CD14-positive monocyte (primary cell): ENCODE measurements at regions not wholly inside any gene's neighbourhood (a gene's known extent, or its start where the extent isn't known, plus 50 kb on each side); places are given as distances from the start of the nearest gene placed in this dataset.
"Not testable (repeated sequence)": the region's sequence is repeated elsewhere in the genome, so short reads cannot be mapped to it uniquely, and the experiment has no call there.

ENCODE experiments used
- DNase-seq, 3 donors: peaks; one replicate each; pipeline ENCODE4 v3.0.0-alpha.2; 2011 to 2022
- H2AFZ ChIP-seq: 2 replicates; pipeline ENCODE4 v1.6.0; 2012; ENCODE audit warnings: mild to moderate bottlenecking, low read depth, low read length, inconsistent platforms; ENCODE audit not compliant: insufficient read depth, poor library complexity, severe bottlenecking
- H3K27ac ChIP-seq, 2 donors: 1 replicate in 1 of 2; 2 replicates in 1 of 2; pipeline ENCODE4 v1.5.1; 2012 to 2013; ENCODE audit warnings: low read length in 2 of 2, control low read depth in 1 of 2, inconsistent platforms in 1 of 2, low read depth in 1 of 2, mild to moderate bottlenecking in 1 of 2
- H3K27me3 ChIP-seq, 2 donors: one replicate each; pipeline versions ENCODE4 v1.6.0 to v1.6.1; 2011 to 2013; ENCODE audit warnings: low read length in 2 of 2; ENCODE audit not compliant: control insufficient read depth in 2 of 2, insufficient read depth in 2 of 2
- H3K36me3 ChIP-seq, 2 donors: replicated peaks in 1 of 2; 1 replicate in 1 of 2; 2 replicates in 1 of 2; pipeline versions ENCODE4 v1.5.1 to v1.6.1; 2012 to 2013; ENCODE audit warnings: low read length in 2 of 2, control low read depth in 1 of 2, inconsistent platforms in 1 of 2, mild to moderate bottlenecking in 1 of 2; ENCODE audit not compliant: insufficient read depth in 2 of 2, control insufficient read depth in 1 of 2
- H3K4me1 ChIP-seq, 2 donors: 1 replicate in 1 of 2; 2 replicates in 1 of 2; pipeline versions ENCODE4 v1.5.1 to v1.6.1; 2012 to 2013; ENCODE audit warnings: low read length in 2 of 2, control low read depth in 1 of 2, inconsistent platforms in 1 of 2, mild to moderate bottlenecking in 1 of 2, moderate library complexity in 1 of 2; ENCODE audit not compliant: insufficient read depth in 2 of 2, control insufficient read depth in 1 of 2
- H3K4me2 ChIP-seq: replicated peaks from 2 replicates; pipeline ENCODE3; 2012; ENCODE audit warnings: low read length, moderate library complexity, mild to moderate bottlenecking; ENCODE audit not compliant: poor library complexity, severe bottlenecking; ENCODE audit errors: extremely low read depth
- H3K4me3 ChIP-seq, 3 experiments: fragments of 200-600 bp in 1 of 3; sonication (generic) in 1 of 3; replicated peaks in 1 of 3; 1 replicate in 2 of 3; 2 replicates in 1 of 3; pipeline ENCODE4 v1.5.1; 2011 to 2013; ENCODE audit warnings: low read length in 3 of 3, mild to moderate bottlenecking in 3 of 3, control low read depth in 2 of 3, low read depth in 2 of 3, inconsistent platforms in 1 of 3, moderate library complexity in 1 of 3
- H3K79me2 ChIP-seq: 2 replicates; pipeline ENCODE4 v1.6.0; 2012; ENCODE audit warnings: mild to moderate bottlenecking, control low read depth, inconsistent platforms, low read length, moderate library complexity; ENCODE audit not compliant: insufficient read depth
- H3K9ac ChIP-seq: 2 replicates; pipeline ENCODE4 v1.6.0; 2017; ENCODE audit warnings: low read length, mild to moderate bottlenecking; ENCODE audit not compliant: insufficient read depth, poor library complexity, severe bottlenecking
- H3K9me3 ChIP-seq, 2 donors: replicated peaks in 1 of 2; 1 replicate in 1 of 2; 2 replicates in 1 of 2; pipeline versions ENCODE4 v1.5.1 to v1.6.1; 2012 to 2013; ENCODE audit warnings: low read length in 2 of 2, control low read depth in 1 of 2; ENCODE audit not compliant: control insufficient read depth in 1 of 2, insufficient read depth in 1 of 2
- H4K20me1 ChIP-seq: 2 replicates; pipeline ENCODE4 v1.6.0; 2012; ENCODE audit warnings: mild to moderate bottlenecking, low read length, control low read depth, moderate library complexity; ENCODE audit not compliant: insufficient read depth
- H3K27ac Mint-ChIP-seq, 7 donors: one replicate each; pipeline ENCODE4 v1.8.0; 2020; ENCODE audit warnings: mild to moderate bottlenecking in 7 of 7, mixed read lengths in 7 of 7, moderate library complexity in 6 of 7, inconsistent platforms in 2 of 7
- H3K27me3 Mint-ChIP-seq, 3 donors: one replicate each; pipeline ENCODE4 v1.8.0; 2021 to 2022; ENCODE audit warnings: low read depth in 3 of 3, mild to moderate bottlenecking in 3 of 3, mixed read lengths in 3 of 3, moderate library complexity in 3 of 3, inconsistent platforms in 1 of 3
- H3K36me3 Mint-ChIP-seq, 2 donors: one replicate each; pipeline ENCODE4 v1.8.0; 2020; ENCODE audit warnings: mixed read lengths in 2 of 2, inconsistent platforms in 1 of 2, mild to moderate bottlenecking in 1 of 2
- H3K4me1 Mint-ChIP-seq: one replicate; pipeline ENCODE4 v1.8.0; 2020; ENCODE audit warnings: mild to moderate bottlenecking, mixed read lengths
- H3K4me3 Mint-ChIP-seq, 2 donors: one replicate each; pipeline ENCODE4 v1.8.0; 2020; ENCODE audit warnings: mild to moderate bottlenecking in 2 of 2, mixed read lengths in 2 of 2, moderate library complexity in 1 of 2
- H3K9me3 Mint-ChIP-seq, 7 donors: one replicate each; pipeline ENCODE4 v1.8.0; 2020 to 2022; ENCODE audit warnings: mixed read lengths in 7 of 7, mild to moderate bottlenecking in 6 of 7, moderate library complexity in 6 of 7, inconsistent platforms in 2 of 7
- CTCF ChIP-seq: fragments of 200-600 bp; IDR thresholded peaks from one replicate; pipeline ENCODE4 v1.8.0; 2022; ENCODE audit warnings: antibody characterized with exemption, mild to moderate bottlenecking
- WGBS: methylation state at CpG from one replicate; pipeline ENCODE4 v1.1.5; 2013; ENCODE audit warnings: missing lambda C conversion rate; ENCODE audit not compliant: insufficient coverage; 5-methylcytosine and 5-hydroxymethylcytosine counted together
- intact Hi-C, 2 donors: fragments of 100-400 bp; cut with micrococcal nuclease; formaldehyde crosslinking; loops; one replicate each; pipeline versions ENCODE4 v1.15.0 to v1.15.1; 2023

- Histone ChIP-seq H3K9ac (no peak overlapping the region), H3K27ac (no peak overlapping the region), H2AFZ (no peak overlapping the region), H3K27me3 (no peaks in the 10 kb centered on the region), H3K4me3 (no peak overlapping the region), H3K4me1 (no peaks in the 10 kb centered on the region), H3K9me3 (peaks cover 6 to 9% of the 10 kb centered on the region in 2 donors), H3K79me2 (no peaks in the 10 kb centered on the region), H4K20me1 (no peaks in the 10 kb centered on the region), H3K36me3 (no peaks in the 10 kb centered on the region), H3K4me2 (no peak overlapping the region)
- Mint-ChIP-seq H3K4me3 (no peak overlapping the region), H3K9me3 (peaks cover 0 to 13% (median 4%) of the 10 kb centered on the region in 7 donors), H3K27me3 (no peaks in the 10 kb centered on the region), H3K4me1 (no peaks in the 10 kb centered on the region), H3K27ac (no peak overlapping the region), H3K36me3 (no peaks in the 10 kb centered on the region)
- no peak for TF ChIP-seq CTCF
- no peak for DNase-seq
- intact Hi-C loops: no loop called here
Observed at GRCh38 chr11:29061452-29061851, 953.3 kb downstream of the METTL15 start.

GRCh38 chr11:29056487-29056886 lies 948.3 kb downstream of the METTL15 start:
- peaks cover 2 to 17% (median 8%) of the 10 kb centered on the region in 7 donors for H3K9me3 Mint-ChIP-seq
- H3K27me3 Mint-ChIP-seq, H3K9ac ChIP-seq, H3K27ac Mint-ChIP-seq, H3K27me3 ChIP-seq, intact Hi-C loops, H3K4me3 Mint-ChIP-seq, H3K27ac ChIP-seq, DNase-seq, H3K4me1 ChIP-seq, H3K36me3 ChIP-seq, H3K4me1 Mint-ChIP-seq, H3K4me2 ChIP-seq, H3K36me3 Mint-ChIP-seq, H4K20me1 ChIP-seq, H3K79me2 ChIP-seq, H2AFZ ChIP-seq, H3K4me3 ChIP-seq: not testable (repeated sequence)
- 78% methylated on average over 2 of the region's 2 CpGs for WGBS
- peaks cover 11 to 14% of the 10 kb centered on the region in 2 donors for H3K9me3 ChIP-seq
